RCC 7860 (cell line): ENCODE measurements at regions not wholly inside any gene's neighbourhood (a gene's known extent, or its start where the extent isn't known, plus 50 kb on each side); places are given as distances from the start of the nearest gene placed in this dataset.

Experiments used
- DNase-seq: peaks from one replicate; pipeline ENCODE4 v3.0.0-alpha.2; 2015; ENCODE audit warnings: low spot score
- FAIRE-seq: peaks from 2 replicates; lab custom pipeline; 2012; peaks lifted over from hg19 to GRCh38; lab: Jason Lieb, UNC

DNA sequence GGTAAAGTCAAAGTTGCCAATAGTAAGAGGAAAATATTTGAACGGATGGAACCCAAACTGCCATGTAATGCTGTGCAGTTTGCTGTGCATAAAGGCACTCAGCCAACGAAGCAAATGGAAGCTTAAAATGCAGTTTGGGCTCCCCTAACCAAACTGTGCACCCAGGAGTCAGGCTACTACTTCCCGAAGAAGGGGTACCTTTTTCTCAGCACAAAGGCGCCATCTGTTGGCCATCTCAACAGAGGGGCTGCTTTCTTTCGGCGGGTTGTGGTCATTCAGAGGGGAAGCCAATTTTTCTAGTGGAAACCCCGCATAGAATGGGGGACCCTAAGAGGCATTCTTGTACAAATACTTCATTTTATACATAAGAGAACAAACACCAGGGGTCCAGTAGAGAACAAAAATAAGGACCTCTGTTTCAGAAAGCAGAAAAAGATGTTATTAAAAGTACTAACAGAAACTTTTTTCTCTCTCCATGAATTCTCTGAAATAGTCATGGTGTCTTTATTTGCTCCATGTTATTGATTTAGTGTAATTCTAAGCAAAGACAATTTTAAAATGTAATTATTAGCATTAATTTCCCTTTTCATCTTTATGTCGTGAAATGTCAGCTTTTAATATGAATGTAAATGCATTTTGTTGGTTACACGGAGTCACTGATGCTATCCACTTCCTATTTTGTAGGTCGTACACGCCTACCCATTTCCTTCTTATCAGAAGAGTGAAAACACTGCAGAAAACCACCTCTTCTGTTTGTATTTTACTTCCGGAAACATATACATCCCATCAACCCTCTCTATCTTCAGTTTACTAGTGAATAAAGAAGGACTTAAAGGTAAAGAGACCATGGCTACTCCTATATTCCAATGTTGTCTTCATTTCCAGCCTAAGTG, 453.3 kb downstream of the KCNJ2 start:
- DNase-seq (peak; percentile 6), FAIRE-seq (no peak)

DNA sequence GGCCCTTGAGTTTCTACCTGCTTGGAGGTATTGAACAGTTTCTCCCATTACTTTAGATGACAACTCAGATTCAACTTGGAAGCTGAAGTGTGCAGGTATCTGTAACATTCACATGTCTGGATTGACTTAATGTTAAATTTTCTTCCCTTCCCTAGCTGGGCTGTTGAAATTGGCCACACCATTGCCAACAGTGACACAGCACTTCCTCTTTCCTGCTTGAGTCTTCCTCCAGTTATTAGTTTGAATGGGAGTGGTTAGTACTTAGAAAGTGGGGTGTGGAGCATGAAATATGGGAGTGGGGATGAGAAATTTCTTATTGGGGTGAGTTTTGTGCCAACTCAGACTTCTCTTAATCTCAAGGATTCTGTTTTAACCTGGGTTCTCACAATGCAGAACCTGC, 454.9 kb downstream of the KCNJ2 start:
- DNase-seq (no peak), FAIRE-seq (no peak)

DNA sequence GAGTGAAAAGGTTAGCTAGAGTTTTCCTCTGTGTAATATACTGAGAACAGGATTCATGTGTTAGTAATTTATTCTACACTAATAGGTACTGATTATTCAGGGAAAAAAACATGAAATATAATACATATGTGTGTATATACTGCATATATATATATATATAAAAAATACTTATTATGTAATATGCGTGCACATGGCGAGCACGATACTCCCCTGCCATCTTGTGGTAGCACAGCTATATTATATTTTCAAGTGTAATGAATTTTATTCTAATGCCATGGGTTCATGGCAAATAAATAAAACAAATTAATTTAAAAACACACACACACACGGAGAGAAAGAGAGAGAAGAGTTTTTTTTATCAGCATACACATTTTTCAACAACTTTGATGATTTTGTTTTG, 460.6 kb downstream of the KCNJ2 start:
- DNase-seq (no peak), FAIRE-seq (no peak)

DNA sequence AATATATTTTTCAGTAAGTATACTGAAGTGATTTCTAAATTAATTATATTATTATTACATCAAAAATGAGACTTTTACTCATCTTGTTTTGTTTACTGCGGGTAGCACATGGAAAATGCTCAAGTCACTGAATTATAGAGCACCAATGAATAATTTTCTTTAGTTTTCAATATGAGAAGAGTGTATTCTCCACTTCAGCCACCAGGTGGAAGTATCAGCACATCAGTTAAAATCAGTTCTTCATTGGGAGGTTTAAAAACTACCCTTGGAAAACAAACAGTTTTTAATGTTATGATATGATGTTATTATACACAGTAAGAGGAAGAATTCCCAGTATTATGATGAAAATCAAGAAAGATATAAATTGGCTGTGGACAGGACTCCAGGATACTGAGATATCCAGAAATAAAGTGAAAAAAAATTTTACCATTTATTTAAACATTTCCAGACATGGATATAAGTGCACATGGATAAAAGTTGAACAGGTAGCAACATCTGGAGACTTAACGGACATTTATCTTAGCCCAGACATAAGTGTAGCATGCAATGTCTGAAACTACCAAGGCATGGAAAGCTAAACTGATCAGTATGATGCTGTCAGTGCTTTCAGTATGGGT, 467.3 kb downstream of the KCNJ2 start:
- DNase-seq (peak; percentile 48), FAIRE-seq (peak; percentile 86)

DNA sequence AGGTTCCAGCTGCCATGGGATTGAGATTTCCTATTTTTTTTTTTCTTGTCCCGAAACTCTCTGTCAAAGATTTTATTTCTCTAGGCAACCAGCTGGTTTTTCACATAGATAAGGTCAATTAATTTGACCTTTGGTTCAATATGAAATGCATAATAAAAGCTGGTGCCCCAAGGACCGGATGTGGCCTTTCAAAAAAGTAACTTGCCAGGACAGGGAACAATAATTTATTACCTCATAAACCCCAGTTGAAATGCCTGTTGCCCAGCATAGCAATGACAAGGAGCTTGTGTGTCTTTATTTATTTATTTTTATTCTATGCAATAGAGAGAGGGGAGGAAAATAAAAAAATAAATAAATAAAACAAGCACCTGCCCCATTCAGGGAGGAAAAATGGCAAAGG, 472.7 kb downstream of the KCNJ2 start:
- DNase-seq (no peak), FAIRE-seq (no peak)

DNA sequence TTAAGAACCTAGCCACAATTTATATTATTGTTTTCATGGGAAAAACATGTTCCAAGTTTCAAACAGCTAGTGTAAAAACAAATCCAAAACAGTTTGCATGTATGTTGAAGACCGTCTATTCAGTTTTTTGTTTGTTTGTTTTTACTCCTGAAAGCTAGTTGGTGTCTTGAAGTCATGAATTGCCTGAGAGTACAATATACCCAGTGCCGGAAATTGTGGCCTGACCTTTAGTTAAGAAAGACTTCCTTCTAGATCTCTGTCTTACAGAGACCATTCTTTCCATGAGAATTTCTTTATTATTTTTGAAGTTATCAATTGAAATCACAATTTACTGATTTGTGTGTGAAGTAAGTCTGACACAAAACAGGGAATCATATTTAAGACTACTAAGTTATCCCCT, 474.8 kb downstream of the KCNJ2 start:
- FAIRE-seq = no peak
- DNase-seq = no peak

DNA sequence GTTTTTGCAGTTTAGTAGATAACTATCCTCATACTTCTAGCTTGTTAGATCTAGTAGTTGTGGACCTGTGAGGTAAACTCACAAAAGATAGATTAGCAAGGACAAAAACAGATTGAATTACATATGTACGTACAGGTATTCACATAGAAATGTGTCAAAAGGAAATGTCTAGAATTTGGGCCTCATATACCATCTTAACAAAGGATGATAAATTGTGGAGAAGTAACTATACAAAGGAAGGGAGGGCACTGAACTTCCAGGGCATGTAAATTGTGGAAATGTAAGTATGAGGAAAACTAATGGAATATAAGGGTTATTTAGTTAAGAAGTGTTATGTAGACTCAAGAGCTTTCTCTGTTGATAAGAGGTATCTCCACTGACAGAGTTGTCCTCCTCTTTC, 477.3 kb downstream of the KCNJ2 start:
- DNase-seq = no peak
- no peak for FAIRE-seq

DNA sequence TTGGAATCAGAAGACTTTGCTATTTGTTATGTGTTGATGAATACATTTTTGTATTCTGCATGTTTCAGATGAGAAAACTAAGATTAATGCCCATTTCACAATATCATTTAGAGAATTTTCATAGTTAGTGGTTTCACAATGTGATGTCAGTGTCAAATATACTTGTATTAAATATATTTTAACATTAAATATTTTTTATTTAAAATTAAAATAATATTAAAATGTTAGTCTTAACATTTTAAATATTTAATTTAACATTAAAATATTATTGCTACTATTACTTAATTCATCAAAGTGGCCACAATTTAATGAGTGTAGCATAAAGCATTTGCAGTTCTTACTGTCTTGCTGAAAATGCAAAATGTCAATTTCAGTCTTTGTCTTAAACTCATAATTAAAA, 478.8 kb downstream of the KCNJ2 start:
- FAIRE-seq (peak; percentile 68), DNase-seq (no peak)

DNA sequence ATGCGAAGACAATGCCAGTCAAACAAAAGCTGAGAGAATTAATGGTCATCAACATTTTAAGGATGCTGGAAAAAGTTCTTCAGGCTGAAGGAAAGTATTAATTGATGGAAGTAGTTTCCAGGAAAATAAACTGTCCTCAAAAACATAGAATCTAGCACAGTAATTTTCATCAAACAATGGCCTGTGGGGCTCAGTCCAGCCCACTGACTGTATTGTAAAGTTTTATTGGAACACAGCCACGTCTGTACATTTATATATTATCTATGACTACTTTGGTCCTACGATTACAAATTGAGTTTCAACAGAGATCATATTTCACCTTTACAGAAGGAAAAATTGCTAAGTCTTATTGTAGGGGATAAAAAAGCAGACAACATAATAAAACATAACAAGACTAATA, 484.5 kb downstream of the KCNJ2 start:
- no peak for DNase-seq
- no peak for FAIRE-seq

DNA sequence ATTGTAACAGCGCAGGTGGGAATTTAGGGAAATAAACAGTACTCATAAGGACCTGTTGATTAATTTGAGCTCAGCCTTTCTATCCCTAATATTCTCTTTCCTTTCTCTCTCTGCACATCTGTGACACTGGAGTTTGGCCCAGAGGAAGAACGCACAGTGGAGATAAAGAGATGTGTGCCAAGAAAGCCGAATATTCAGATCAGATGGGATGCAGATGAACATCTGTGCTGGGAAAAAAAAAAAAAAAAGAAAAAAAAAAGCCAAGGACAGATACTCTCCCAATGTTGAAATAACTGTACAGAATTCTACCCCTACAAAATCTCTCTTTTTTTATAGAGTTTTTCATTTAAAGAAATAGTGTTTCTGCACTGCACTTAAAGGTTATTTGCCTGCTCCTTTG, 485.4 kb downstream of the KCNJ2 start:
- DNase-seq = no peak
- no peak for FAIRE-seq

DNA sequence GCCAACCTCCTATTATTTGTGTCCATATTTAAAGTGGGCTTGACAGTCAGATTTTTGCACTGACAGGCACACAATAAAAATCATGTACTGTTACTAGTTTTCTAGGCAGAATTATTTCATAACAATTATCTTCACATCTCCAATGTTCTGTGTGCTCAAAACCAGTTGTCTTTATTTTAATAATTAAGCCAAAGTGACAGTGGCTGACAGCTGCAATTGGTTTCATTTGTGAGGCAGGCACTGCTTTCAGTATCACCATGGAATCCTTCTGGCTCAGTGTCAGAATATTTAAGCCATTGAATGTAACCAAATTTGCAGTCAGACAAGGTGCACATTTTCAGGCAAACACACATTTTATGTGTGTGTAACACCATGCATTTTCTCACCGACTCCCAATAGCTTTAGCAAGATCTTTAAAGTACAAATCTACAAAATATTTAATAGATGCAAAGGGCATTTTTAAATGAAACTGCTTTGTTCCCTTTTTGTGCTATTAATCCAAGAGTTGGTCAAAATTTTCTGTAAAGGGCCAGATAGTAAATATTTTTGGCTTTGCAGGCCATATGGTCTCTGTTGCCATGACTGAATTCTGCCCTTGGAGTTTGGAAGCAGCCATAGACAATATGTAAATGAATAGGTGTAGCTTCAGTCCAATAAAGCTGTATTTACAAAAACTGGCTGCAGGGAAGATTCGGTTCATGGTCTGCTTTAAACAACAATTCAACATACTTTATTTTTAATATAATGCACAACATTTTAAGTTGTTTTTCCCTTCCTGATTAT, 486.0 kb downstream of the KCNJ2 start:
- FAIRE-seq (no peak), DNase-seq (no peak)

DNA sequence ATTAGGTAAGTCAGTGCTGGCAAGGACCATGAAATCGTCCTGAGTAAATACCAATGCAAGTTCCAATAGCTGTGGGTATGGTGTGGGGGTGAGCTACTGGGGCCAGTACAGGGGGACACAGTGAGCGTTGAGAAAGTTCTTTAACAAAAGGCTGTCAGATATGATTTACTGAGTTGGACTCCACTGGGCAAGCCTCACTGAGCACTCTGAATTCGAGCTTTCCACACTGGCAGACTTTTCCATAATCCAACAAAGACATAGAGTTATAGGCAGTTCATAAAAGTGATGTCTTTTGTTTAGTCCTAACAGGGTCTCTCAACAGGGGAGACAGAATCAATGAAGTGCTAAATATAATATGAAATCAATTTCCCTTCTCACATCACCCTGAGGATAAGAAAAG, 489.0 kb downstream of the KCNJ2 start:
- DNase-seq (no peak), FAIRE-seq (no peak)

DNA sequence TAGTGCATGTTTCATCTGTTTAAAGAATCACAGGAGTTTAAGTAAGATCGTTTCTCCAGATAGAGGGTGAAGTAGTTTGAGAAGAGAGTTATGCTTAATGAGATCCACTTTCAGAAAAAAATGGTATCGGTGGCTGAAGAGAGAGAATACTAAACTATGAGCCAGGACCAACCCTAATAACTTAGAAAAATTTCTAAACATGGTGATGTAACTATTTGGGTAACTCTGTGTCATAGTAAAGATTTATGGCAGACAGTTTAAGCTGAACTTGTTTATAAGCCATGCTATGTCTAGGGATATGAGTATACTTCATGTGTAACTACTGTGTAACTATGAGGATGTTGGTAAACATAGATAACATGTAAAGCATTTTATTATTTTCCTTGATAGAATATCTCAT, 489.5 kb downstream of the KCNJ2 start:
- no peak for DNase-seq
- FAIRE-seq = no peak

DNA sequence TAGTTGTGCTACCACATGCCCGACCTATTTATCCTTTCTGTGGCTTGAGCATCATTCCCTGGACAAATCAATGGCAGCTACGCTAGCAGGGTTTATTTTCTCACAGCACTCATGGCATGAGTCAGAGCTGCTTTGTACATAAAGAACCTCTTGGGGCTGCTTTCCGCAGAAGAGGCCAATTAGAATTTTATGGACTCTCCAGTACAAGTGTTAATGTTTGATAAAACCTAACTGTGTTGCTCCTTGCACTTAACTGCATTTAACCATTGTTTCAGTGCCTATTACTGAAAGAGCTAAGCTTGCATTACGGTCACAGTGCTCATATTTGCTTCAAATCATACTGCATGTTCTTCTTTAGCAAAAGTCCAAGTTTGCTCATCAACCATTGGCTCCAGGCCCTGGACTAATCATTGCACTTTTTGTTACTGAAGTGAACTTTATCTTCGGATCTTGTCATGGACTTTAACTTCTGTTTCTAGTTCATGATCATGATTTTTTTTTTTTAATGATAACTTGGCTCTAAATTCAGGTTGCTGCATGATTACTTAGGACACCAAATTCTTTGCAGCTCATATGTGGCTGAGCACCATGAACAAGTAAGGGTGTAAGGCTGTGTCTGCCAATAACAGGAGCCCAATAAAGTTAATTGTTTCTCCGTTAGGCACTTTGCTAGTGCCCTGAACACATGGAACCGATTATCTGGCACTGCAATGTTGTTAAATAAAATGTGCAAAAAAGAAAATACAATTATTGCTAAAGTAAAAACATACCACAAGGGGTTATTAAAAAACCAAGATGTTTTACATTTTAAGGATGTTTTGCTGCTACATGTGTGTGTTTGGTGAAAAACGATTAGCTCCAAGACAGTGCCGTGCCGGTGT, 492.2 kb downstream of the KCNJ2 start:
- DNase-seq (peak; percentile 28), FAIRE-seq (peak; percentile 78)

DNA sequence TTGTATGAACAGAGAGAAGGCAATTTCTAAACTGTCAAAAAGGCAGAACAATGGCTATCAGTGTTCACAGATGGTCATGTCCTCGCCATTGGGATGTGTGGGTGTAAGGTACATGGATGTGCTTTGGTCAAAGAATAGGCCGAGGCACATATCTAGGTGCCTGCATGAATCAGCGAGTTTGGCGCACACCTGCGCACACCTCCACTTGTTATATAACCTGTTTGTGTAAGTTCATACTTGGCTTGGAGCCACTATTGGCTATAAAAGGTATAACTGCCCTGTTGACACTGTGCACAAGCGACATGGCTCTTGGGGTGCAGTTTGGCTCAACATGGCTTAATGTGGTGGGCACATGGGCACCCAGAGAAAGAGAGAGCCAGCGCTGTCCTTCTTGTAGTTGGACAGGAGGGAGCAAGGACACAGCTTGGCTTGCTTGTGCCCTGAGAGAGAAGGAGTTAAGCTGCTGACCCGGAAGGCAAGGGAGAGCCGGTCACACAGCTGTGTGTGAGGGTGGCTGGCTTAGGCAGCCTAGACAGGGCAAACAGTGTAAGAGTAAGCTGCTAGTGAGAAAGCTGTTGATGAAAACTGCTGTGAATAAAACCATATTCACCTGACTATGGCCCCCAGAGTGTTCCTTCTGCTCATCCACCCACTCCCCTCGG, 499.1 kb downstream of the KCNJ2 start:
- FAIRE-seq = no peak
- DNase-seq = no peak

DNA sequence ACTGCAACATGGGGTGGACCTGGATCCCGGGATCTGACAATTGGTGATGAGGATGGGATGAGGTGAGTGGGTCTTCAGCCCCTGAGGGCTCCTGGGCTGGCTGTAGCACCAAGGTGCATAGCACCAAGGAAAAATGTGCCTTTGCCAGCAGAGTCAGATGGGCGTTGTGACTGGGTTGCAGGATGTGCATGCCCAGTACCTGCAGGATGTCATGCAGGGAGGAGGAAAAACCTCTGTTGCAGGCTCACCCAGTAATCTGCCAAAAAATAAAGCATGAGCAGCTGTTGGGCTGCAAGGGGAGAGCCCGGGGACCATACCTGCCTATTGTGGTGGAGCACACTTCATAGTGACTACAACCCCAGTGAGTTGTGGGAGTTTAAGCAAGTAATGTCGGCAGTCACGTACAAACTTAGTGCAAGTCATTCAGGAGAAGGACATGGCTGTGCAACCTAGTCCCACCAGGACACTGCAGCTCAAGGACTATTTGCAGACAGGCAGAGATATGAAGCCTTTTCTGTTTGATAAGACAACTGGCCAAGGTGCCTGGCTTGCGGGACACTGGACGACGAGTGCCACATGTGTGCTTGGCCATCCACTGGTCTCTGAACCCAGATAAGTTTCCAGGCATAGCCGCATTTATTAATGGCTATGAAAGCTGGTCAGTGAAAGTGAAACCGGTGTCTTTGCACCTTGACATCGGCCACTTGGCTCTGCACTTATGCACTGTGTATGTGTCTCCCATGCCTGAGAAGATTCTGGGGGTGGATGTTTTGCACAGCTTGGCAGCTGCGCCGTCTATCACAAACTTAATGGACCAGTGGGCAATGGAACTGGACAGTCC, 499.8 kb downstream of the KCNJ2 start:
- no peak for FAIRE-seq

DNA sequence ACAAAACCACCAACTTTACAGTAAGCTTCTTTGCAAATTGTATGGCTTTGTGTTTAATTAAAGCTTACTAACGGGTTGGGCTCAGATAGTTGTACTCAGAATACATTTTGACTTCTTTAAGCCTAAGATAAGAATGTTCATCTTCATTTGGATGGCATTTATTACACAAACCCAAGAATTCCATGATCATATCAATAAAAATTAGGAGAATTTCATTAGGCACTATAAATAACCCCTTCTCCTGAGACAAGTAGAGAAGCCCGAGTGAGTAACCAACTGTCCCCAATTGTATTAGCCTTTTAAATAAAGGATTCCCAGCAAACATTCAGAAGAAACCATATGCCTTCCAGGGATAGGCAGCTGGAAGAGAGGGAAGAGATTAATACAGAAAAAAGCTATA, 504.7 kb downstream of the KCNJ2 start:
- FAIRE-seq = no peak

More for the DNA sequence above, 499.8 kb downstream of the KCNJ2 start:
- no peak for DNase-seq

DNA sequence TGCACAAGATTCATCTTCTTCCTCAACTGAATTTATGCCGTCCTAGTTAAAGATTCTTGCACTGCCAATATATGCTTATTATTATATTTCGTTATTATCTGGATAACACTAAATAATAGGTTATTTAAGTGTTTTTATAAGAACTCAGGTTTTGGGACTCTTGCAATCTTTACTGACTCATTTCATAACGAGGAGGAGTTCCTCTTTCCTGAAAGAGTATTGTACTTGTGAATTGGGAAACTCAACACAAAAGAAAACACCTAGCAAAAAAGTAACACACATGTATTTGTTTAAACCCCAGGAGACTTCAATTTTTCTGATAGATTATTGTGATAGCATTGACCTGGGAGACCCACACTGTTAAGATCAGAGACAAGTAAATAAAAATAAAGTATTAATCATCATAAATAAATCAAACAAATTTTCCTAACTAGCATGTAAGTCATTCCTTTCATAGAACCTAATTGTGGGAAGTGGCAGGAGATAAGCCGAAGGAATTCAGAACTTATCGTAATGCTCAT, 505.8 kb downstream of the KCNJ2 start:
- DNase-seq = no peak
- FAIRE-seq = no peak

More for the DNA sequence above, 504.7 kb downstream of the KCNJ2 start:
- DNase-seq = no peak
